Loucy (cell line): ENCODE measurements at regions not wholly inside any gene's neighbourhood (a gene's known extent, or its start where the extent isn't known, plus 50 kb on each side); places are given as distances from the start of the nearest gene placed in this dataset.
A peak's percentile ranks its signal among the peaks of the same experiment; 100 is the strongest.

Source experiments
- H2AFZ ChIP-seq: fragments of 200-600 bp; sonication (generic); 2 replicates; pipeline ENCODE4 v1.6.0; 2016; ENCODE audit warnings: antibody characterized with exemption, mild to moderate bottlenecking, low read length, moderate library complexity
- H3F3A ChIP-seq: fragments of 200-600 bp; 2 replicates; pipeline ENCODE4 v1.6.0; 2016; ENCODE audit warnings: antibody characterized with exemption, low read depth, mild to moderate bottlenecking
- H3K27me3 ChIP-seq: fragments of 200-600 bp; sonication (generic); 2 replicates; pipeline ENCODE4 v1.6.1; 2014; ENCODE audit warnings: low read length, mild to moderate bottlenecking; ENCODE audit not compliant: insufficient read depth, poor library complexity, severe bottlenecking
- H3K36me3 ChIP-seq: fragments of 200-600 bp; sonication (generic); 2 replicates; pipeline ENCODE4 v1.6.1; 2016; ENCODE audit warnings: low read length; ENCODE audit not compliant: insufficient read depth
- H3K4me1 ChIP-seq: fragments of 200-600 bp; sonication (generic); 2 replicates; pipeline ENCODE4 v1.5.1; 2014; ENCODE audit warnings: low read length, mild to moderate bottlenecking; ENCODE audit not compliant: insufficient read depth, poor library complexity, severe bottlenecking
- H3K4me2 ChIP-seq: fragments of 200-600 bp; sonication (generic); 2 replicates; pipeline ENCODE4 v1.6.0; 2014; ENCODE audit warnings: antibody characterized with exemption, low read length, low read depth, mild to moderate bottlenecking; ENCODE audit not compliant: poor library complexity, severe bottlenecking
- H3K4me3 ChIP-seq: fragments of 200-600 bp; sonication (generic); 2 replicates; pipeline ENCODE4 v1.5.1; 2014; ENCODE audit warnings: low read length, mild to moderate bottlenecking, mixed read lengths; ENCODE audit not compliant: poor library complexity, severe bottlenecking
- H3K79me2 ChIP-seq: fragments of 200-600 bp; sonication (generic); 2 replicates; pipeline ENCODE4 v1.6.1; 2014; ENCODE audit warnings: low read length; ENCODE audit not compliant: insufficient read depth
- H3K9ac ChIP-seq: fragments of 200-600 bp; sonication (generic); 2 replicates; pipeline ENCODE4 v1.6.0; 2014; ENCODE audit warnings: mild to moderate bottlenecking, low read depth, low read length, moderate library complexity; ENCODE audit not compliant: poor library complexity, severe bottlenecking
- H3K9me2 ChIP-seq: fragments of 200-600 bp; sonication (generic); replicated peaks from 2 replicates; pipeline ENCODE4 v1.6.1; 2016; ENCODE audit warnings: low read depth, low read length, mixed read lengths
- H3K9me3 ChIP-seq: fragments of 200-600 bp; sonication (generic); 2 replicates; pipeline ENCODE4 v1.6.1; 2014; ENCODE audit warnings: mild to moderate bottlenecking, antibody characterized with exemption, low read length, low read depth; ENCODE audit not compliant: insufficient read depth
- H4K20me1 ChIP-seq: fragments of 200-600 bp; sonication (generic); 2 replicates; pipeline ENCODE4 v1.6.0; 2014; ENCODE audit warnings: antibody characterized with exemption, low read length, mild to moderate bottlenecking; ENCODE audit not compliant: insufficient read depth, poor library complexity, severe bottlenecking
- EZH2phosphoT487 ChIP-seq: fragments of 200-600 bp; IDR thresholded peaks from 2 replicates; pipeline ENCODE4 v1.6.1; 2018; ENCODE audit warnings: antibody characterized with exemption, mild to moderate bottlenecking, moderate library complexity, borderline replicate concordance
- TF ChIP-seq, protein P1 (sequence below): fragments of 200-600 bp; sonication (generic); conservative IDR thresholded peaks from 2 replicates; pipeline ENCODE4 v1.5.1; 2014; ENCODE audit warnings: mild to moderate bottlenecking, antibody characterized with exemption, low read length

DNA sequence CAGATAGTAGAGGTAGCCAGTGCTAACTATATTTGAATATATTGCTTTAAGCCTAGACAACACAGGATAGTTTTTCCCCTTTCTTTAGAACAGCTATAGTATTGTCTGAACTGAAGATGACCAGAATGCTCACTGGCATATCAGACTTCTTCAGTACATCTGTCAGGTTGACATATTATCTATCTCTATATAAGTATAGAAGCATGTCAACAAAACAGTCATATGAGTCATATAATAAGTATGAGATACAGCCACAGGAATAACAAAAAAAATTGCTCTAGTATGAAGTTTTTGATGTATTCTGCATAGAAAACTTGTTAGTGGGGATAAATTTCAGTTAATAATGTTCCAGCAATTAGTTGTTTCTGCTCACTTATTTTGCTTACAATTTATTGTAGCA lies 767.7 kb downstream of the LRFN5 start:
- H3K4me3 ChIP-seq, result no peak overlapping the region
- TF ChIP-seq EZH2phosphoT487, result no peak
- TF ChIP-seq, protein P1, sequence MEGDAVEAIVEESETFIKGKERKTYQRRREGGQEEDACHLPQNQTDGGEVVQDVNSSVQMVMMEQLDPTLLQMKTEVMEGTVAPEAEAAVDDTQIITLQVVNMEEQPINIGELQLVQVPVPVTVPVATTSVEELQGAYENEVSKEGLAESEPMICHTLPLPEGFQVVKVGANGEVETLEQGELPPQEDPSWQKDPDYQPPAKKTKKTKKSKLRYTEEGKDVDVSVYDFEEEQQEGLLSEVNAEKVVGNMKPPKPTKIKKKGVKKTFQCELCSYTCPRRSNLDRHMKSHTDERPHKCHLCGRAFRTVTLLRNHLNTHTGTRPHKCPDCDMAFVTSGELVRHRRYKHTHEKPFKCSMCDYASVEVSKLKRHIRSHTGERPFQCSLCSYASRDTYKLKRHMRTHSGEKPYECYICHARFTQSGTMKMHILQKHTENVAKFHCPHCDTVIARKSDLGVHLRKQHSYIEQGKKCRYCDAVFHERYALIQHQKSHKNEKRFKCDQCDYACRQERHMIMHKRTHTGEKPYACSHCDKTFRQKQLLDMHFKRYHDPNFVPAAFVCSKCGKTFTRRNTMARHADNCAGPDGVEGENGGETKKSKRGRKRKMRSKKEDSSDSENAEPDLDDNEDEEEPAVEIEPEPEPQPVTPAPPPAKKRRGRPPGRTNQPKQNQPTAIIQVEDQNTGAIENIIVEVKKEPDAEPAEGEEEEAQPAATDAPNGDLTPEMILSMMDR, result no peak
- no peaks in the 10 kb centered on the region for H3K79me2 ChIP-seq

DNA sequence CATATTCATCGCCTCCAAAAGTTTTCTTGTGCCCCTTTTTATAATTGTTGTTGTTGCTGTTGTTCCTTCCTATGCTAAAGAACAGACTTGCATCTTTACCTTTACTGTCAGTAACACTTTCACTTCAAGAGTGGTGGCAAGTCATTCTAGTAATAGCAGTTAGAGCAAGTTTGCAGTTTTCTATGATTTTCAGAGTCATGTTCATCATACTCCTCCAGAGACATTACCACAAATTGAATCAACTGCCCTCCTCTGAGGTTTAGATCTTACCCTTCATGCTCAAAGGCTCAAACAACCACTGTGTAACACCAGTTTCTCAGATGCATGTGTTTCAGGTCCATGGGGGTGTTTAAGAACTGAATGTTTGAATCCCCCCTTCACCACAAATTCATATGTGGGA lies 763.4 kb downstream of the LRFN5 start:
- Histone ChIP-seq H3K4me3 (no peak overlapping the region), H3K27me3 (no peaks in the 10 kb centered on the region), H3K9ac (no peak overlapping the region), H3K4me2 (no peak overlapping the region), H4K20me1 (no peaks in the 10 kb centered on the region), H2AFZ (0 out of 2 replicates have a peak overlapping the region, but pooled peaks have one; percentile 22), H3K79me2 (no peaks in the 10 kb centered on the region), H3K4me1 (no peaks in the 10 kb centered on the region), H3K36me3 (no peaks in the 10 kb centered on the region), H3K9me2 (no peaks in the 10 kb centered on the region), H3K9me3 (no peaks in the 10 kb centered on the region), H3F3A (no peaks in the 10 kb centered on the region; the same call in 1 of the 2 replicates)
- no peak for TF ChIP-seq EZH2phosphoT487
- TF ChIP-seq, protein P1, result no peak

More for the DNA sequence above, 767.7 kb downstream of the LRFN5 start:
- Histone ChIP-seq H4K20me1 (no peaks in the 10 kb centered on the region), H3K36me3 (no peaks in the 10 kb centered on the region), H3K27me3 (no peaks in the 10 kb centered on the region), H3K9ac (no peak overlapping the region), H3F3A (no peaks in the 10 kb centered on the region), H3K4me1 (no peaks in the 10 kb centered on the region), H2AFZ (no peak overlapping the region), H3K9me2 (no peaks in the 10 kb centered on the region), H3K9me3 (no peaks in the 10 kb centered on the region), H3K4me2 (no peak overlapping the region)

DNA sequence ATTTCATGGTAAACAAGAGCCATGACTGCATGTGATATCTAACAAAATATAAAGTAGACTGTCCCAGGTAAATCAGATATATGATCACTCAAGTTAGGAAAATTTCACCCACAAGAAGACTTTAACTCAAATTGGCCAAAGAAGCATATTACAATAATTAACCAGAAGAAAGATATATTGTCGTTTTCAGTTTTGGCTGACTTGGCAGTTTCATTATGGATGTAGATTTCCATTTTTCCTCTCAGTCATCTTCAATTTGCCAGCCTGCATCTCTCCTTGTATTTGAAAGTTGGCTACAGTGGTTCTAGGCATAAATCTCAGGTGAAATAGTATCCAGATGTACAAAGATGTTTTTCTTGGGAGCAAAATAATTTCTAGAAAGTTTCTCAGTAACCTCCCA lies 761.6 kb downstream of the LRFN5 start:
- Histone ChIP-seq H3K79me2 (no peaks in the 10 kb centered on the region), H3K9me3 (no peaks in the 10 kb centered on the region), H3K9ac (no peak overlapping the region), H3K4me2 (no peak overlapping the region), H3K4me1 (no peaks in the 10 kb centered on the region), H3K27me3 (no peaks in the 10 kb centered on the region), H4K20me1 (no peaks in the 10 kb centered on the region), H3K36me3 (no peaks in the 10 kb centered on the region), H3K4me3 (no peak overlapping the region), H3F3A (no peaks in the 10 kb centered on the region; the same call in 1 of the 2 replicates), H3K9me2 (no peaks in the 10 kb centered on the region), H2AFZ (no peak overlapping the region)
- TF ChIP-seq, protein P1, result no peak
- TF ChIP-seq EZH2phosphoT487, result no peak
